HL-60/S4 treated with phorbol 12-myristate 13-acetate at 8.2 ng/mL for 4 days and 3 days (cell line): ENCODE measurements at regions not wholly inside any gene's neighbourhood (a gene's known extent, or its start where the extent isn't known, plus 50 kb on each side); places are given as distances from the start of the nearest gene placed in this dataset.
"Not testable (repeated sequence)": the region's sequence is repeated elsewhere in the genome, so short reads cannot be mapped to it uniquely, and the experiment has no call there.

ENCODE experiments used
- in situ Hi-C: fragments of 300-500 bp; cut with MboI; formaldehyde crosslinking; loops from 2 replicates; pipeline ENCODE4 v1.15.0; 2022; ENCODE audit warnings: low sequenced_read_pairs

DNA sequence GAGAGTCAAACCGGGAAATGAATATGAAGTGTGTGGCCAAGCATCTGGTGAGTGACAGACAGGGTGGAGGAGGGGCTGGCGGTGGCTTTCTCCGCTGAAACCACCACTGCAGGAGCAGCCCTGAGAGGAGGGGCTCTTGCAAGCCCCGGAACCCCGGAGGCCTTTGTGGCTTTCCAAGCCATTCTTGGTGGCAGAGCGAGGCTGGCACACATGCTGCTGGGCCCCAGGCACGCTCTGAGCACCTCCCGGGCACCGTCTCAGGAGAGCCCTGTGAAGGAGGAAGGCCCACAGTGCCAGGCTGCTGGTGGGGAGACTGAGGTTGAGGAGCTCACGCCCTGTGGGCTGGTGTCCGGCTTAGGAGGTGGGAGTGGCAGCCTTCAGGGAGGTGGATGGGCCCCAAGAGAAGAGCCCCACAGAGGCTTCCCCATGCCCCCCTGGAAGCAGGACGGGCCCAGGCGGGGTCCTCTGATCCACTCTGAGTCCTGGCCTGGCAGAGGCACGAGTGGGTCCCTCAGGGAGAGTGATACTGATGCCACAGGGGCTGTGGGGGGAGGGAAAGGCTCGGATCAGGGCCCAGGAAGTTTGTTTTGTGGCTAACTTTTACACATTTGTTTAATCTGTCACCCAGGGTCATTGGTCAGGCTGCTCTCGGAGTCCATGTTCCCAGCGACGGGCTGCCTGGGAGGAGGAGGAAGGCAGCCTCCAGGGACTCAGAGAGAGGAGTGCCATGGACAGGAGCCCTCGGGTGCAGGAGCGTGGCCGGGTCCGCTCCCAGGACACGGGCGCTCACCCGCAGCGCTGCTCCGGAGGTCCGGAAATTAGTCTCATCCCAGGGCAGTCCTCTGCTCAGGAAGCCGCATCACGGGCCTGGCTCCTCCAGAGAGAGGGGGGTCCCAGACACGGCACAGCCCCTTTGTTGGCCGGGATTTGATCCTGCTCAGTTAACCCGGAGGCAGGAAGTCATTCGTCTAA is 170.7 kb downstream of the ERMARD start:
- in situ Hi-C loops: no loop called here

DNA sequence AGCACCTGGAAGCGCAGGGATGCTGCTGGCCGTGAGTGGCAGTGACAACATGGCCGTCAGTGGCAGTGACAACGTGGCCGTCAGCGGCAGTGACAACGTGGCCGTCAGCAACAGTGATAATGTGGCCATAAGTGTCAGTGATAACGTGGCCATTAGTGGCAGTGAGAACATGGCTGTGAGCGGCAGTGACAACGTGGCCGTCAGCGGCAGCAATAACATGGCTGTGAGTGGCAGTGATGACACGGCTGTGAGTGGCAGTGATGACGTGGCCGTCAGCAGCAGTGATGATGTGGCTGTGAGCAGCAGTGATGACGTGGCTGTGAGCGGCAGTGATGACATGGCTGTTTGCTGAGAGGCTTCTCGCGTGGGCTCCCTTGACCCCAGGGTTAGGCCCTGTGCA is 169.8 kb downstream of the ERMARD start:
- in situ Hi-C loops: no loop called here

DNA sequence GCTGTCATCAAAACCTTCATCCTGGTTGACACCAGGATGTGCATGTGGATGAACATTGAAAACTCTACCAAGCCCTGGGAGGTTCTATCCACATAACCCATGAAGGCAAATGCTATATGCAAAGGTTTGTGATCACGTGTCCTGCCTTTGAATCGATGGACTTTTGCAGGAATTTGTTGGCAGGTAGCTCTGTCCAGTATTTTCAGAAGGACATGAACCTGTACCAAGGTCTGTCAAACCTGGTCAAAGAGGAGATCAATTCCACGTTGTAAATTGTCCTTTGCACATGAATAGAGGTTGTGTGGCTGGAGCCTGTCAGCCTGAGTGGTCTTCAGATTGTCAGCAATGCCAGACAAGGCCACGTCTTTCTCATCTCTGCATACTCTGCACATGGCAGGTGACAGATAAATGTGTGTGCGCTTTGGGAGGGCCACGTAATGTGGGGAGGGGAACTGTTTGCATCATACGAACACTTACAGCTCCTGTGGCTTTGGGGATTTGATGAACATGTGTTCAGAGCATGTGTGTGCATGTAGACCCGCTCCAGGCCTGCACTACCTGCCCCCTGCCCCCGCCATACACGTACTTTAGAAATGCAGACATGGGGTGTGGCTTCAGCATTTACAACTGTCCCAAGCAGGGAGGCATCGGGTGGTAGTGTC is 169.1 kb downstream of the ERMARD start:
- in situ Hi-C loops: no loop called here

DNA sequence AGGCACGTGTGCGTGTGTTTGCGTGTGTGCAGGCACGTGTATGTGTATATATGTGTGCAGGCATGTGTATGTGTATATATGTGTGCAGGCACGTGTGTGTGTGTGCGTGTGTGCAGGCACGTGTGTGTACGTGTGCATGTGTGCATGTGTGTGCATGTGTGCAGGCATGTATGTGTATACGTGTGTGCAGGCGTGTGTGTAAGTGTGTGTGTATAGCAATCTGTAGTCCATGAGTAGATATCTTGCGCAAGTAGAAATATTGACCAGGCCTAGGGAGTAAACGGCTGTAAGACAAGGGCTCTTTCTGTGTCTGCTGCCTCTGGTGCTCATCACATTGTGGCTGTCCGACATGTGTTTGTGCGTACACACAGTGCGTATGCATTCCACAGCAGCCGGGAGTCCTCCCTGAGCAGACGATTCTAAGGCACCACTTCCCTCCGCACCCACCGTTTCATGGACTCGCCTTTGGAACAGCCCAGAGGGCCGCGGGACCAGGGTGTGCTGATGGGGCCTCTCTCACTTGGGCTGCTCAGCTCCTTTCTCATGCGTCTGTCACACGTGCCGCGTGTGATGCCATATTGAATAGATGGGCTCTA is 167.6 kb downstream of the ERMARD start:
- in situ Hi-C loops: no loop called here

DNA sequence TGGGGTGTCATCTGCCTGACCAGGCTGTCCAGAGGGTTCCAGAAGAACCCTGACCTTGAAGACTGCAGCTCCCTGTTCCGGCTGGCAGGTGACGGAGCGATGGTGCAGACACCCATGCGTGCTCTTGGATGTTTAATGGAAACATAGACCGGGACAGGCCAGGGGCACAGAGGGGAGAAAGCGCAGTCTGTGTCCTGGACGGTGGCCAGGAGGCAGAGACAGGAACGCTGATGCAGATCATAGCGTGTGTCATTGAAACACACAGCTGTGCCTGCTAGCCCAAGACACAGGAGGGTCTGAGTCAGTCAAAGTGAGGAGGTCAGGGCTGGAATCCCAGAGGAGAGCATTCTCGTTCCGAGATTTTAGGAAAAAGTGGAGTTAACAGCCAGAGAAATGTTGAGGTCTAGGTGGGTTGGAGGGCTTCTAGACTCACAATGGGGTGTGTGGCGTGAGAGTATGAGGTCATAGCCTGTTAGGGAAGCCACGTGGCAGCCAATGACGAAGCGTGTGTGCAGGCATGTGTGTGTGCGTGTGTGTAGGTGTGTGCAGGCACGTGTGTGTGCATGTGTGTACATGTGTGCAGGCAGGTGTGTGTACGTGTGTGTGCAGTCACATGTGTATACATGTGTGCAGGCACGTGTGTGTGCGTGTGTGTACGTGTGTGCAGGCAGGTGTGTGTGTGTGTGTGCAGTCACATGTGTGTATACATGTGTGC is 167.0 kb downstream of the ERMARD start:
- in situ Hi-C loops: no loop called here

DNA sequence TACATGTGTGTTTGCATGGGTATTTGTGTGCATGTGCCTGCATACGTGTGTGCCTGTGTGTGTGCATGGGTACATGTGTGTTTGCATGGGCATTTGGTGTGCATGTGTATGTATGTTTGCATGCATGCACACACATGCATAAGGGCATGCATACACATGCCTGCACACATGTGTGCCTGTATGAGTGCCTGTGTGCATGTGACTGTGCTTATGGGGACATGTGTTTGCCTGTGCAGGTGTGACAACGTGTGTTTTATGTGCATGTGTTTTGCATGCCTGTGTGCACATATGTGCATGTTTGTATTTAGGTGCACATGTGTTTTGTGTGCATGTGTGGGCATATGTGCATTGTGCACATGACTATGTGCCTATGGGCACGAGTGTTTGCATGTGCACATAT is 165.7 kb downstream of the ERMARD start:
- in situ Hi-C loops: no loop called here

DNA sequence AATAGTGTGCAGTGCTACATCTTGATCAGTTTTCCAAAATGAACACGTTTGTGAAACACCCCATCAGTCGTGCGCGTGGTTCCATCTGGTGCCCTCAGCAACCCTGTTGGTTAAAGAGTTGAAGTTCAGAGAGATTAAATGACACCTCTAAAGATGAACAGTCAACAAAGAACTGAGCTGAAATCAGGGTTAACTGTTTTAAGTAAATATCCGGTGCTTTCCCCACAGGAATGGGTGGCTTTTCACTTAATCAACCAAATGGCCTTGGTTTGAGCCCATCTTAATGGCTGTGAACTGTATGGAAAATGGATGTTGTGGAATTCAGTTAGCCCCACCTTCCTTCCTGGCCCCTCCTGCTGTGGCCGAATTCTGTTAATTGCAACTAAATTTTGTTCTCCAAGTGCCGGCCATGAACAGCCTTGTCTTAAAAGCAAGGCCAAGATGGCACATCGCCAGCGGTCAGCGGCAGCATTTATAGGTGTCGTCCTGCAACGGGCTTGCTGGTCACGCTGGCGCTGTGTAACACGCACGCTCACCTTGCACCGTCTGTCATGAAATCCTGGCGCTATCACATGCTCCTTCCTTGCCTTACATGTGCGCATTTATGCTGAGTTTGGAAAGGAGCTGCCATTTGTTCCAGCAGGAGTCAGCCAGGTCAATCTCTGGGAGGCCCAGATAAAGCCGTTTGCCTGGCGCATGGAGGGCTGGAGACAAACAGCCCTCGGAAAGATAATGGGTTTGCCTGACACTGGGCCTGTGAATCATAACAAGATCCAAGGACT is 164.5 kb downstream of the ERMARD start:
- in situ Hi-C loops: no loop called here

DNA sequence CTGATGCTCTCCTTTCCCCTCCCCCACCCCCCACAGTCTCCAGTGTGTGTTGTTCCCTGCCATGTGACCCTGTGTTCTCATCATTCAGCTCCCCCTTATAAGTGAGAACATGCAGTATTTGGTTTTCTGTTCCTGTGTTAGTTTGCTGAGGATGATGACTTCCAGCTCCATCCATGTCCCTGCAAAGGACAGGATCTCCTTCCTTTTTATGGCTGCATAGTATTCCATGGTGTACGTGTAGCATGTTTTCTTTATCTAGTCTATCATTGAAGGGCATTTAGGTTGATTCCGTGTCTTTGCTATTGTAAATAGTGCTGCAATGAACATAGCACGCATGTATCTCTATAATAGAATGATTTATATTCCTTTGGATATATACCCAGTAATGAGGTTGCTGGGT is 162.3 kb downstream of the ERMARD start:
- in situ Hi-C loops: not testable (repeated sequence)

DNA sequence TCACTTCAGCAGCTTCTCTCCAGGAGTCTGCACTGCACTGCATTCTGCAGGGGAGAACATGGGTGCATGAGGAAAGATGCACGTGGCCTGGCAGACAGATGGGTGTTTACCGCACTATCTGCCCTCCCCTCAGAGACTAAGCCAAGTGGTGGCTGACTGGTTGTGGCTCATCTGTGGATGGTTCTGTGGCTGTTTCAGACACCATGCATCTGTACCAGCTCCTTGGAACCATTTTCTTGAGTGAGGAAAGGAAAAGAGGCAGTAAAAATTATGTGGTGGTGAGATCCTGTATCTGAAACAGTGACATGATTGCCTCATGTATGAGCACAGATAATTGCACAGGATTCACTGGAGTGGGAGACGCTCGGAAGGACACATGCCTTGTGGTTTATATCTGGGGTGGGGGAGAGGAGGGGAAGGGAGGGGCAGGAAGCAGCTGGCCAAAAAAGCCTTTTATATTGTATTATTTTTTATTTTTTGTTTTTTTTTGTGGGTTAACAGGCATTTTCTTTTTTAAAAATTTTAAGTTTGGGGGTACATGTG is 161.7 kb downstream of the ERMARD start:
- in situ Hi-C loops: no loop called here

DNA sequence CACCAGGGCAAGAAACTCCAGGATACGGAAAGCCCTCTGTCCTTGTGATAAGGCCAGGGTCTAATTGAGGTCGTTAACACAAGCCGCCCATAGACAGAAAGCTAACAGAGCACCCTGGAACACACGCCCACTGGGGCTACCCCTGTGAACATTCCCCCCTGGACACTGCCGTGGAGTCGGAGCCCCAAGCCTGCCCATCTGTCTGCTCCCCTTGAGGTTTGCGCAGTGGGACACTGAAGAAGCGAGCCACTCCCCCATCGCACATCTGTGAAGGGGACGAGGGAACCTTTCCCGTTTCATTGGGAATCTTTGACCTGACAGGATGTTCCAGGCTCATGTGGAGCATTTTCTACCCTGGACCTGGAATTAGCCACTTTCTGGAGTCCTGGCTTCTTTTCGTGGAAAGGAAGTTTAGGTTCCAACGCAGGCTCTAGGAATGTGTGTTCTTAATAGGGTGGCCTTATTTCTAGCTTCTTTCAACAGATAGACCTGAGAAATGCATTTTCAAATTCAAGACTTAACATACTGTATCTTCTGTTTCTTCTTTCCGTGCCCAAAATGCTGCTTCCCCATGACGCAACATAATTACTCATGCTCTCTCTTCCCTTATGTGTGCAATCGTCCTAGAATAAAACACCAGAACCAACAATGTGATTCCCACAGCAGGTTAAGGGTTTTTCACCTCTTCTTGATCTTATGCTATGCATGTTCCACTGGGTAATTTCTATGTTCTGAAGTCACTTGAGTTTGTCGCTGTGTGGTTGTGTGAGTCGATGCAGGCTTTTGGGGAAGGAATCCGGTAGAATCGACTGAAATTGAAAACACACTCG is 161.1 kb downstream of the ERMARD start:
- in situ Hi-C loops: no loop called here

DNA sequence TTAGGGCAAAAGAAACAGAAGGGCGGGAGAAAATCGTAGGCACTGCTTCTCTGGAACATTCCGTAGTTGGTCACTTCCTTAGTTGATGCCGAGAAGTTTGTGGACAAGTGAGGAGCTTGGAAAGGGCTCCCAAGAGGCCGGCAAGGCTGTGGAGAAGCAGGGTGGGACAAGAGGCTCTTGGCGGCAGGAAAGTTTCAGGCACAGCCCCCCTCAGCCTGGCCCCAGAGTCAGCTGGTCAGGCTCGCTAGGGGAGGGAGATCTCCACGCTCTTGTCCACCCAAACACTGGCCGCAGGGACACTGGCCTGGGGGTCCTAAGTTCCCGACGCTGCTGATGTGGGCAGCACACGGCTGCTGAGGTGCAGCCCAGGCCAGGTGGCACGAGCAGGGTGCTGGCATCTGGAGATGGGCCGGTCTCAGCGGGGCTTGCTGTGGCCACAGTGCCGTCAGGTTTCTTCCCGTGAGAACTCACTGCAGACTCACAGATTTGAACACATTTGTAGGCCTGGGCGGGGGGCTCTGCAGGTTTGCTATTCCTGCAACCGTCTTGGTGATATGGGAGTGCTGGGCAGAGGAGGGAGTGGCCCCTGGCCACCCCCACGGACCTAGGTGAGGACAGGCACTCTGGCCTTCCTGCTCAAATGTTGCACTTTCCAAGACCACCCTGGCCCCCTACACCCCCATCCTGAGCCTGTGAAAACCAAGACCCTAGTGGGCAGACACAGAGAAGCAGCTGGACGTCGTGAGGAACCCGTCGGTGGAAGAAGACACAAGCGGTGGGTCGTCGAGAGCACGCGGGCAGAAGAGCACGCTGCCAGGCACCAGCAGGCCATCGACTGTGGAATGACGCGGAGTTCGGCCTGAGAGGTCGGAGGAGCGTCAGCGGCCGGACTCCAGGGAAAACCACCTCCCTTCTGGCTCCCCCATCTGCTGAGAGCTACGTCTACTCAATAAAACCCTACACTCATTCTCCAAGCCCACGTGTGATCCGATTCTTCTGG is 160.1 kb downstream of the ERMARD start:
- in situ Hi-C loops: no loop called here

DNA sequence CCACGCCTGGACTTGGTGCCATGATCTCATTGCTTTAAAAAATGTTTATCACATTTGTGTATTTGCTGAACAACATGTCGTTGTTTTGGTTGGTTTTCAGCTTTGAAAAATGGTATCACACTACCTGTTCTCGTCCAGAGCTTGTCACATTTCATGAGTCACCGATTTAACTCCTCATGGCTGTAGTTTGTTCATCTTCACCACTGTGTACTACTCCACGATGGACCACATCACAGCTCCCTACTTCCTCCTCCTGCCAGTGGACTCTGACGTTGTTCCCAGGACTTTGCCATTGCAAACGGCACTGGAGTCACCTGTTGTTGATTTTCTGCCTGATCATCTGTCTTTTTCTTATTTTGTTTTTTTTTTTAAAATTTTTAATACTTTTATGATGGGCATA is 157.7 kb downstream of the ERMARD start:
- in situ Hi-C loops: no loop called here

DNA sequence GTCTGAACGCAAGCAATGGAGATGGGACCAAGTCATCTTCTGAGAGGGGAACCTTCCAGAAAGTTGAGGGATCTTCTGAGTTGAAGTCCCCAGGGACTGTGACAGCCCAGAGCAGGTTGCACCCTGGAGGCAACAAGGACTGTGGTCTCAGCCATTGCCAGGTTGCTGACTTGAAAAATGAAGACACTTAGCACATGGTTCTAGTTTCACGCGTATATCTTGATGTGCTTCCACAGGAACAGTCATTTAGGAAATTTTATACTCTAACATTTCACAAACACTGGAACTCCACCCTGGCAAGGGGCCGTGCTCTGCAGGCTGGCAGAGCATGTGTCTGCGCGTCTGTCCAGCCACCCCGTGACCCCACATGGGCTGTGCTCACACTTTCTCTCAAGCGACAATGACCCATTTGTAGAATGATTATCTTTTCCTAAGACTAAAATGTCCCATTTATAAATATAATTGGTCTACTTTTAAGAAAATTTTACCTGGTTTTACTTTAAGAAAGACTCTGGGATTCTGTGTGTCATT is 157.0 kb downstream of the ERMARD start:
- in situ Hi-C loops: no loop called here

DNA sequence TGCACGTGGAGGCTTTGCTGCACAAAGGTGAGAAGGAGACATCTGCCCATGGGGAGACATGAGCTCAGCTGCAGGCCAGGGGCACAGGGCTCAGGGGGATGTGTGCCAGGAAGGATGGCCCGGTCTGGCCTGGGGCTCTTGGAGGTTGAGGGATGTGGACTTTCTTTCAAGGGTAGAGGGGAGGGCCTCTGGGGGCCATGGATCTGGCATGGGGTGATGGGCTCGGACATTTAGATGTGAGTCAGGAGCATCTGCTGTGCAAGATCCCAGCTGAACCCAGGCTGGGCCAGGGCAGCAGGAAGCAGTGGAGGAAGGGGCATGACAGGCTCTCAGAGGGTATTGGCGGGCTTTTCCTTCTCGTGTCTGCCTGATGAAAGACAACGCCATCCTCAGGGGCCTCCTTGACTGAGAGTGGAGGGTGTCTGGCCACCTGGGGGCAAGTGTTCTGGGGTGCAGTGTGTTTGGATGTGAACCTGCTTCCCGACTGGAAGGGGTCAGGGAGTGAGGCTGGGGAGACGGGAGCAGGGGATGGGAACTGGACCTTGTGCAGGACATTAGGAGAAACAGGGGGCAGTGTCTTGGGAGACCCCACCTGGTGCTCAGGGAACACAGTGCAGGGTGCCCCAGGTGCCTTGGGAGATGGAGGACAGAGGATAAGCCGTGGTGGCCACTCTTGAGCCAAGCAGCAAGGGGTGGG is 156.1 kb downstream of the ERMARD start:
- in situ Hi-C loops: no loop called here

DNA sequence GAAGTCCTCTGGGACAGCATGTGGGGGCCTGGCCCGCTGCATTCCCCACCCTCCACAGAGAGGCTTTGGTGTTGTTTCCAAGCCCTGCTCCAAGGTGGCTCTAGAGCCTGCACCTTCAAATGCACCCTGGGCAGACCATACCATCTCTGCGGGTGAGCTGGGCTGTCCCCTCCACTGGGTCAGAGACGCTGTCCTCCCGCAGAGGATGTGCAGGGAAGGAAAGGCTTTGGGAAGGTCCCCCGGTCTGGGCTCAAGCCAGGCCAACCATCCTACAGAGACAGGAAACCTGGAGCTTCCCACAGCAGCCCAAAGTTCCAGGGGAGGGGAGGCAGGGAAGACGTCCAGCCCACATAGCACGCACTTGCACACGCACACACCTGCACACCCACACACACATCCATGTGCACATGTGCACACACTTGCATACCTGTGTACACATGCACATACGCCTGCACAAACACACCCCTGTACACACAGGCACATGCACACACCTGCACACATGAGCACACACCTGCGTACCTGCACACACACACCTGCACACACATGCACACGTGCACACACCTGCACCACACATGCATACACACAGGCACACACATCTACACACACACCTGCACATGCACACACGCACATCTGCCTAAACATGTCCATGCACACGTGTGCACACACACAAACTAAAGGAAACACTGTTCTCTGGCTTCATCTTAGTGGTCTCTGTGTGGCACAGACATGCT is 155.4 kb downstream of the ERMARD start:
- in situ Hi-C loops: no loop called here

DNA sequence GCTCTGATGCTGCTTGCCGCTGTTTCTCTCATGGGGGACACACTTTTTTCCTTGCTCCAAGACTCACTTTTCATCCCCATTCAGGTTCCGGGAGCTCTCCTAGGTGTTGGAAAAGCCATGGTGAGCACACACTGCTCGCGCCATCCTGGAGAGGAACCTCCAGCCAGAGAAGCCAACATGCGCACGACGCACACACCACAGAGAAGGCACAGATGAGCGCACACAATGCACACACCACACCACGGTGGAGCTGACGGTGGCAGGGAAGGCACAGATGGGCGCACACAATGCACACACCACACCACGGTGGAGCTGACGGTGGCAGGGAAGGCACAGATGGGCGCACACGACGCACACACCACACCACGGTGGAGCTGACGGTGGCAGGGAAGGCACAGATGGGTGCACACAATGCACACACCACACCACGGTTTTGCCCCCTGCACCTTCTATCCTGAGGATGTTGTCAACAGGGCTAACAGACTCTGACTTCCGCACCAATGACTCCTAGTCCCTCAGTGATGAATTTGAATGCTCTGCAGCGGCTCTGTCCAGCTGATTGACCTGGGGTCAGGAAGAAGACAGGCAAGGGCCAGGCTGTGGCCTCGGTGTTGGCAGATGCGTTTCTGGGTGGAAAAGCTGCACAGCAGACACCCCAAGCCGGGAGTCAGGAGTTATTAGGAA is 154.7 kb downstream of the ERMARD start:
- in situ Hi-C loops: no loop called here
